Ammon's horn (tissue), 1 donor: ENCODE measurements at regions not wholly inside any gene's neighbourhood (a gene's known extent, or its start where the extent isn't known, plus 50 kb on each side); places are given as distances from the start of the nearest gene placed in this dataset.
A peak's percentile ranks its signal among the peaks of the same experiment; 100 is the strongest.

ENCODE experiments used
- DNase-seq: peaks from one replicate; pipeline ENCODE4 v3.0.0-alpha.2; 2016; ENCODE audit warnings: low spot score

- DNase-seq: no peak
Measured at GRCh38 chr3:117254985-117255384, 545.4 kb downstream of the TUSC7 start.

GRCh38 chr3:117255736-117256135 is 546.2 kb downstream of the TUSC7 start:
- no peak for DNase-seq

GRCh38 chr3:117261983-117262421 is 552.4 kb downstream of the TUSC7 start:
- DNase-seq: no peak

- DNase-seq: no peak
Measured at GRCh38 chr3:117263270-117263669, 553.7 kb downstream of the TUSC7 start.

- DNase-seq: no peak
Measured at GRCh38 chr3:117263745-117264144, 554.2 kb downstream of the TUSC7 start.

GRCh38 chr3:117264204-117264994 is 554.8 kb downstream of the TUSC7 start:
- no peak for DNase-seq

- no peak for DNase-seq
Measured at GRCh38 chr3:117266806-117267205, 557.2 kb downstream of the TUSC7 start.

- DNase-seq: no peak
Measured at GRCh38 chr3:117268318-117268717, 558.7 kb downstream of the TUSC7 start.

- DNase-seq: no peak
Measured at GRCh38 chr3:117272274-117272673, 562.7 kb downstream of the TUSC7 start.

- no peak for DNase-seq
Measured at GRCh38 chr3:117272876-117273523, 563.4 kb downstream of the TUSC7 start.

- DNase-seq: no peak
Measured at GRCh38 chr3:117277816-117278215, 568.2 kb downstream of the TUSC7 start.

- DNase-seq: no peak
Measured at GRCh38 chr3:117278424-117279190, 569.0 kb downstream of the TUSC7 start.

- DNase-seq: no peak
Measured at GRCh38 chr3:117281371-117281770, 571.8 kb downstream of the TUSC7 start.

GRCh38 chr3:117282566-117282965 is 573.0 kb downstream of the TUSC7 start:
- DNase-seq: no peak

GRCh38 chr3:117285737-117286136 is 576.2 kb downstream of the TUSC7 start:
- no peak for DNase-seq

GRCh38 chr3:117286488-117286887 is 576.9 kb downstream of the TUSC7 start:
- no peak for DNase-seq

GRCh38 chr3:117287602-117288001 is 578.0 kb downstream of the TUSC7 start:
- DNase-seq: no peak

- no peak for DNase-seq
Measured at GRCh38 chr3:117291476-117291875, 581.9 kb downstream of the TUSC7 start.

- DNase-seq: no peak
Measured at GRCh38 chr3:117297065-117297464, 587.5 kb downstream of the TUSC7 start.

- no peak for DNase-seq
Measured at GRCh38 chr3:117297541-117297940, 588.0 kb downstream of the TUSC7 start.

GRCh38 chr3:117298273-117298672 is 588.7 kb downstream of the TUSC7 start:
- no peak for DNase-seq

GRCh38 chr3:117302428-117302827 is 592.8 kb downstream of the TUSC7 start:
- DNase-seq: peak; percentile 19

GRCh38 chr3:117303443-117303842 is 593.9 kb downstream of the TUSC7 start:
- DNase-seq: no peak
